GM18519 (cell line): ENCODE measurements at regions not wholly inside any gene's neighbourhood (a gene's known extent, or its start where the extent isn't known, plus 50 kb on each side); places are given as distances from the start of the nearest gene placed in this dataset.
"Not testable (repeated sequence)": the region's sequence is repeated elsewhere in the genome, so short reads cannot be mapped to it uniquely, and the experiment has no call there.

Experiments used
- ATAC-seq: cut with Tn5 transposase; IDR thresholded peaks from one replicate; pipeline ENCODE4 v1.9.1; 2021; ENCODE audit warnings: mild to moderate bottlenecking, moderate library complexity; ENCODE audit not compliant: unreplicated experiment, low FRiP score

DNA sequence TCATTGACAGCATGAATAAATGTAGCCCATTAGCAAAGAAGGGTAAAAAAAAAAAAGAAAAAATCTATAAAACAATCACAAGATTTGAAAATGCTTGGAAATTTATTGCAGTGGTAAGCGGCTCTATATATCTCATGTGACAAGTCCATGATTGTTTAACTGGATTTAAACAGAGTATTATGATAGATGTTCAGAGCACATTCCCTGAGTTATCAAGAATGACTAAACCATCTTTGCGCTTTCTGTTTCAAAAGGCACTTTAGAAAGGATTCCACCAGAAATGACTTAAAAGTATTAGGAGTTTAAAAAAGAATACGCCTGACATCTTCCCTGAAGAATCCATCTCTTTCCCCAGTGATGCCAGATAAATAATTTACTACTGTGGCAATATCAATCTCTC, 409.5 kb upstream of the UBE2E3 start:
- ATAC-seq = no peak

DNA sequence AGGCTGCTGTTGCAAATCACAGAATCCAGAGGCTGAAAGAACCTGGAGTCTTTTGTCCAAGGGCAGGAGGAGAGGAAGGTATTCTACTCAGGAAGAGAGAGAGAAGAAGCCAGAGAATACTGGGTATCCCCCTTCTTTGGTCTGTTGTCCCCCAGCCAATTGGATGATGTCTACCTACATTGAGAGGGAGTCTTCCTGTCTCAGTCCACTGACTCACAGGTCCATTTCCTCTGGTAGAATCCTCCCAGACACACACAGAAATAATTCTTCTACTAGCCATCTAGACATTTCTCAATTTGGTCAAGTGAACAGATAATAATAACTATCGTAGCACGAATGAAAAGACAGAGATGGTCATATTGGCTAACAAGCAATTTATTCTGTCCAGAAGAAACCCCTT, 416.4 kb upstream of the UBE2E3 start:
- ATAC-seq = no peak

DNA sequence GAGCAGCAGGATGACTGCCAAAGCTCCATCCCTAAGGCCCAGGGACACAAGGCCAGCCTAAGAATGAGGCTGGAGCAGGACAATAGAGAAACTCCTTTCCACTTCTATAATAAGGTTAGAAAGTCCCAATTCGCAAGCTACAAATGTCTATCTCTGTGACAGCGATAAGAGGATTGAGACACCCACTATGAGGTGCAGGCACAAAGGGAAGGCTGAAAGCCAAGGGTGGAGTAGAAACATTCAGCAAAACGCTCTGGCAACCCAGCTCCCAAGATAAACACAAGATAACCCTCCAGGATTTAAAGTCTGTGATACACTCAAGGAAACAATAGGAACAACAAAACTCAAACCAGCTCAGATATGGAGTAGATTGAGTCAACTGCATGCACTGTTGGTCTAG, 418.0 kb upstream of the UBE2E3 start:
- no peak for ATAC-seq

DNA sequence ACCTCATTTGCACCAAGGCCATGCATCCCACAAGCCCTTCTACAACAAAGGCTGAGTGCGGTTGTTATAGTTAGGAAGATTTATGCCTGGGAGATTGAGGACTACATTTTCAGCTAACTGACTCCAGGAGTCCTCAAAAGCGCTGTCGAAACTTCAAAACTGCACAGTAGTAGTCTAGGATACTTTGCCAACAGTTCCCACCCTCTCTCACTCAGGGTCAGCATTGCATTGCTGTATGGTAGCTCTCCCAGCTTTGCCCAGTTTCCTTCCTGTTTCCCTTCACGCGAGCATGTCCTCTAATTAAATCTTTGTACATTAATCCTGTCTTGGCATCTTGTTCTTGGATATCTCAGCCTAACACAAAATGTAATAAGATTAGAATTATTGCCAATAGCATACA, 420.6 kb upstream of the UBE2E3 start:
- no peak for ATAC-seq

DNA sequence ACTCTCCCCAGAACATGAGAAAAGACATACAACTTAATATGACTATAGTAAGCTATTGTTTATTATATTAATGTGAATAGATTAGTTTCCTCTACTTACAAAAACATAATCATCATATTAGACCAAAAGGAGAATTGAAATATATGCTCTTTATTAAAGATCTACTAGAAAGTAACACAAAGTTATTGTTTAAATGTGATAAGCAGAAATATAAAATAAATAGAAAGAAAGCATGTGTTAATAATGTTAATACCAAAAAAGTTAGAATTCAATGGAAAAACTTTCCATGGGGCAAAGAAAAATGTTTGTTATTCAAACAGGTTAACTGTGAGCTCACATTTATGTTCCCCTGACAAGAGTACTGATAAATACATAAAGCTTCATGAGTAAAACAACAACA, 421.4 kb upstream of the UBE2E3 start:
- ATAC-seq = no peak

DNA sequence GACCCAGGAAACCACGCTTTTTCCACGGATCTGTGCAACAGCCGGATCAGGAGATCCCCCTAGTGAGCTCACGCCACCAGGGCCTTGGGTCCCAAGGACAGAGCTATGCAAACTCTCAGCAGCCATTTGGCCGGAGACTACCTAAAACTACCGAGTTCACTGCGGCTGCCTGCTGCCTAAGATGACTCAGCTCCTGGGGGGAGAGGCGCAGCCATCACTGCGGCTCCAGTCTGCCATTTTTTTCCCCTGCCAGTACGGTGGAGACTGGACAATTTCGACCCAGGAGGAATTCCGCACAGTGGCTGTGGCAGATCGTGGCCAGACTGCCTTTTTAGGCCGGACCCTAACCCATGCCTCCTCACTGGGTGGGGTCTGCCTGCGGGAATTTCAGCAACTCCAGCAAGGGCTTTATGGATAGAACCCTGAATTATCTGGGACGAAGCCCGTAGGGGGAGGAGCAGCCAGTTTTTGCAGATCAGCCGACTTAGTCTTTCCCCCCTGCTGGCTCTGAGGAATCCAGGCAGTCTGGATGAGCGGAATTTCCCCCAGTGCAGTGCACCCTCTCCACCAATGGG, 424.9 kb upstream of the UBE2E3 start:
- no peak for ATAC-seq

DNA sequence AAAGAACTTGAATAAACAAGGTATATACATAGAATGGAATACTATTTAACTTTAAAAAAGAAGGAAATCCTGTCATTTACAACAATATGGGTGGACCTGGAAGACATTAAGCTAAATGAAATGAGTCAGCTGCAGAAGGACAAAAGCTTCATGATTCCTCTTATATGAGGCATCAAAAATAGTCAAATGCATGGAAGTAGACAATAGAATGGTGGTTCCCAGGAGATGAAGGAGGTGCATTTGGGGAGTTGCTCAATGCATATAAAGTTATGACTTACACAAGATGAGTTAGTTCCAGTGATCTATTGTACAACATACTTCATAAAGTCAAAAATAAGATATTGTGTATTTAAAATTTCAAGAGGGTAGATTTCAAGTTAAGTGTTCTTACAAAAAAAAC, 426.1 kb upstream of the UBE2E3 start:
- no peak for ATAC-seq

DNA sequence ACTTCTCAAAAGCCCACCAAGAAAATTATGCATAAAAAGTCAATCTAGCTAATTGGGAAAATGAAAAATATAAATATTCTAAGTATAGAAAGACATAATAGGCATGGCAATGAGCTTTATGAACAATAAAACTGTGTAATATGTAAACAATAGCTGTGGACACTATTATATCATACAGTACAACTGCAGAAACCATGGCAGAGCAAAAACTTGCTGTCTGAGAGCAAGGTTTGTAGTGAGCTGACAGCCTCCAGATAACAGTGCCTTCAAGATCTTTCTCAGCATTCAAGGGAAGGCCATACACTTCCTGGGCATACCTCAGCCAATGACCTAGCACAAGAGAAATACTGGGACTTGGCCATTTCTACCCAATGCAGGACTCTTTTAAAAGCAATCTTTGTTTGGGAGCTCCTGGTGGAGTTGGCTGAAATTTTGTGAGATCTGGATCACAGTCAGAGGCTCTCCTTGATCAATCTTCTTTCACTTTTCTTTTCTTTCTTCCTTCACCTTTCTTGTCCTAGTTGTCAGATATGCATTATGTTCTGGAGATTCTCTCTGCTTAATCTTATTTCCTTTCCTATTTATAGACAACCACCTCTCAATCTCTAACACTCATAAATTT, 427.2 kb upstream of the UBE2E3 start:
- no peak for ATAC-seq

DNA sequence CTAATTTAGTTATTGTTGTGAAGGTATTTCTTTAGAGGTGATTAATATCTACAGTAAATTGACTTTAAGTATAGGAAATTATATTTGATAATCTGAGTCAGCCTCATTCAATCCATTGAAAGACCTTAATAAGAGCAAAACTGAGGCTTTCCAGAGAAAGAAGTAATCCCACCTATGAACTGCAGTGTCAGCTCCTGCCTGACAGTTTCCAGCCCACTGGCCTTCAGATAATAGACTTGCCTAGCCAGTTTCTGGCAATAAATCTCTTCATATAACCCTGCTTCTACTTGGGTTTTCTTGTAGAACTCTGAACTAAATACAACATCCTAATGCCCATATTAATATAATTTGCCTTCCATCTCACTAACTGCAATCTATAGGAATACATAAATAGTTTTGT, 437.9 kb upstream of the UBE2E3 start:
- no peak for ATAC-seq

DNA sequence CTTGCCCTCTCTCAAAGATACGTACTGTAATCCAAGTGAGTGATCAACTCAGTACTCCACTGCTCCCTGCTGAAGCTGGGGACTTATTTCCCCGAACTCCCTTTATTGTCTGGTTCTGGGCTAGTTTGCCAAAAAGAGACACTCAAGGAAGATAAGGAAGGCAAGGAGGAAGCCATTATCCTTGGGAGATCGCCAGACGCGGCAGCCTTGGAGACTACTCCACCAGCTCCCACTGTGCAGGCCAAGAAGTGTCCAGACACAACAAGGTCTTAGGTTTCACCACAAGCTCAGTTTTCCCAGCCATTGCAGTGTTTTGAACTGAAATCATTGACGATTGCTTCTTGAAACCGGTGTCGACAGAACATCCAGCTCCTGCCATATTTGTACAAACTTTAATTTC, 439.6 kb upstream of the UBE2E3 start:
- no peak for ATAC-seq

DNA sequence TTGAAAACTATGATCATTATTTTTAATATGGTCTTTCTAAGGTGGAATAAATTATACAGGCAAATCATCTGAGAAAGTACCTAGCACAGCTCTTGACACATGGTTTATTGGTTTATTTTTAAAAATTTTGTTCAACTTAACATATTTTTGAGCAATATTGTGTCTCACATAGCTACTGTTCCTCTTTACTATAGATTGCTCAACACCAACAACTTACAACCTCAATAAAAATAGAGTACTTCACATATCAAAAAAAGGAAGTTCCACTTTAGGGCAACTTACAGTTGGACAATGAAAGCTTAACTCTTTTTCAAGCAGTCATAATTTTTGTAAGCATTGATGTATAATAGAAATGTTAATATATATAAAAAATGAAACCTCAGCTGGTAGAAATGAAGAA, 440.9 kb upstream of the UBE2E3 start:
- ATAC-seq = no peak

DNA sequence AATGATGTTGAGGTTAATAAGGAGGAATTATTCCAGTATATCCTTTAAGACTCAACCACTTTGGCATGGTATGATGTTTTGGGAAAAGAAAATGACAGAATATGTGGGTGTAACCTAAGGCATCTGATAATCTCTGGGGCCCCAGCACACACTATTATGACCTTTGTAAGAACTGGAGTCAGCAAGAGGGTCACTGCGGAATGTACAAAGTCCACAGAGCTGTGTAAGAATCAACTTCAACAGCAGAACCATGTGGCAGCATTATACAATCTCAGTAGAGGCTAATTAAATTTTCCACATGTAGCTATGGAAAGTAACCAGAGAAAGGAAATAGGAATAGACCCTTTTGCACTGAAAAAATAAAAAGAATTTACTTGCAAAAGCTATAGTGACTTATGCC, 445.1 kb upstream of the UBE2E3 start:
- ATAC-seq = no peak

DNA sequence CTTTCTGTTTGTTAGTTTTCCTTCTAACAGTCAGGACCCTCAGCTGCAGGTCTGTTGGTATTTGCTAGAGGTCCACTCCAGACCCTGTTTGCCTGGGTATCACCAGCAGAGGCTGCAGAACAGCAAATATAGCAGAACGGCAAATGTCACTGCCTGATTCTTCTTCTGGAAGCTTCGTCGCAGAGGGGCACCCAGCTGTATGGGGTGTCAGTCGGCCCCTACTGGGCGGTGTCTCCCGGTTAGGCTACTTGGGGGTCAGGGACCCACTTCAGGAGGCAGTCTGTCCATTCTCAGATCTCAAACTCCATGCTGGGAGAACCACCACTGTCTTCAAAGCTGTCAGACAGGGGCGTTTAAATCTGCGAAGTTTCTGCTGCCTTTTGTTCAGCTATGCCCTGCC, 448.6 kb upstream of the UBE2E3 start:
- not testable (repeated sequence) for ATAC-seq

DNA sequence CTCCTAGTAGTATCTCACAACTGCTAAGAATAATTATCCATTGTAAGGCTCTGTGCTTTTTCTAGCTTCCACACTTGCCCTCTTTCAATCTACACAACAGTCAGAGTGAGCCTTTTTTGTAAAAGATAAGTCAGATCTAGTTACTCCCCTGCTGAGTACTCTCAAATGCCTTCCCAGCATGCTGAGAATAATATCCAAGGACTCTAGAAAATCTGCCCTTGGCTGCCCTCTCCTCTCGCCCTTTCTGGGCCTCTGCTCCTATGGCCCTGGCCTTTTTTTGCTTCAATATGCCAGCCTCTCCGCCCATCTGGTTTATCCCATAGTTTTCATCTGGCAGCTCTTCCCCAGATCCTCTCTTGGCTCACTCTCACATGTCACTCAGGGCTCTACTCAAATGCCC, 455.9 kb upstream of the UBE2E3 start:
- no peak for ATAC-seq

DNA sequence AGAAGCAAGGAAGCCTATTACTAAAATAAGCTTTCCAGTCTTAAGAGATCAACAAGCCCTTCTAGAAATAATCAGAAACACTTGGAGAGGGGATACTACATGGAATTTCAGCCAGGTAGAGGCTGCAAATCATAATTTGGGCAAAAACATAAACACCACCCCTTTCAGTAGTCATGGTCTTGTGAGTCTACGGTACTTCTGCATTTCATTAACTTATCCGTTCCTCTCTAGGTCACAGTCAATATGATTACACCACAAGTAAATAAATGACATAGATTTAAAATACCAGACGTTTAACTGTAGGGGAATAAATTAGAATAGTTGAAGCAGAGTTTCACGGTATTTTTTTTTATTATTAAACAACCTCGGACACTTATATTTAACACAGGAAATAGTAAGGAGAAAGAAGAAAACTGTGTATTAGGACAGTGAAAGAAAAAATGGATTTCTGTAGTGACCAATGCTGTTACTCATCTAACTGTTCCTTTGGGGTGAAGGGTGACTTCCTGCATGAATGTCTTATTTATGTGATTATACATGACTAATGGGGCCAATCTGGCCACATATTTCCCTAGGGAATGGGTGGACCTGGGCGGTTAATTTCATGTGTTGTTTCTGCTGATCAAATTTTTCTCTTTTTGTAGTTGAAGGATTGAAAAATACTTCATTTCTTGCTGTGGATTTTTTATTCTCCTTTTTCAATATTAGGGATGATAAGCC, 456.6 kb upstream of the UBE2E3 start:
- ATAC-seq = no peak

DNA sequence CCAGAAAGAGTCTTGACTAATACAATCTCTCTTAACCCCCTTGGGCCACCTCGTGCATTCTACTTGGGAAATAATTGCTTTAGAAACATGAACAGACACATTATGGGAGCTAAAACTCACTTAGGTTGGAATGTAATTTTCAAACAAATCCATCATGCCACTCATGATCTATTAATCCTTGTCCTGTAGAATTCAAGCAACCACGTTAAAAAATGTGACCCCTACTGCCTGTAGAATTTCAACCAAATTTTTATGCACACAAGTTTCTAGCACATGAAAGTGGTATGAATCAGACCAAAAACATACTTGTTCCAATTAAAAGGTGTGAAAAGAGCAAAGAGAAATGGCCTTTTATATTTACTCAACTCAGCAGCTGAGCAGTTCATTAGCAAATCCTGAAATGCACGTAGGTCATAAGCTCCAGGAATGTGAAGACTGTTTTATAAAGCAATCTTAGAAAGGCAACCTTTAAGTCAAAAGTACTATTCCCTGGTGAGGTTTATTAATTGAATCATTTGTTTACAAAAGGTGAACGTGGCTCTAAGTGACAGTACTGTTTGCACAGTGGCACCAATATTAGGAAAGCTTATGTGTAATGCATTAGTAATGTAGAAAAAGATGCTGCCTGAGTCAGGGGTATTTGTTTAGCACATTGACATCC, 459.4 kb upstream of the UBE2E3 start:
- ATAC-seq = no peak

DNA sequence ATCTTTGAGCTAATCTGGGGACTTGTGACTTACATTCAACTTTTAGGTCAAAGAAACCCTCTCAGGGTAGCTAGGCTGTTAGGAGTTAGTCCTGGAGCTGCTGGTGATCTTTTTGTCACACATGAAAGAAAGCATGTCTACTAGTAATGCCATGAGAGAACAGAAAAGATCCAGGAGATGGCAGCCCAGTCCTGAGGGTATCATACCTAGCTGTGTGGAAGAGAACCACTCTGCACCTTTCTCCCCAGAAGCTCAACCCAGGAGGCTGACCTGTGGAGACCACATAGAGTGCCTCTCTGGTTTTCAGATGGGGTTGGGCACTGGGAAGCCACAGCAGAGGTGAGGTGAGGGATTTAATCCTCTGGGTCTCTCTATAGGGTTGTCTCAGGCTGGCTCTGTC, 460.2 kb upstream of the UBE2E3 start:
- no peak for ATAC-seq

DNA sequence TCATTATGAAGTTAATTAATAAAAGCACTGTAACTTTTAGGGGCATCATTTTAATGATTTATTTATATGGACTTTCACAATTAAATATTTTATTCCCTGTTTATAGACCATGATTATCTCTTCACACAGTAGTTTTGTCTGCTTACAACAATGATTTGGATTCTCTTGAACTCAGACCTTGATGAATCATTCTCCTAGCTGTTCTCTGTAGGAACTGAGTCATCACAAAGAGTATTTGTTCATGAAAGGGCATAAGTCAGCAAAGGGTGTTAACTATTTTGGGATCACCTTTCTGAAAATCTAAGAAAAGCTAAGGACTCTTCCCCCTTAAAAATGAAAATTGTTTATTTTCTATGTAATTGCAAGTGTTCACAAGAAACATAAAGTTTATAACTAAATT, 461.1 kb upstream of the UBE2E3 start:
- ATAC-seq = no peak

DNA sequence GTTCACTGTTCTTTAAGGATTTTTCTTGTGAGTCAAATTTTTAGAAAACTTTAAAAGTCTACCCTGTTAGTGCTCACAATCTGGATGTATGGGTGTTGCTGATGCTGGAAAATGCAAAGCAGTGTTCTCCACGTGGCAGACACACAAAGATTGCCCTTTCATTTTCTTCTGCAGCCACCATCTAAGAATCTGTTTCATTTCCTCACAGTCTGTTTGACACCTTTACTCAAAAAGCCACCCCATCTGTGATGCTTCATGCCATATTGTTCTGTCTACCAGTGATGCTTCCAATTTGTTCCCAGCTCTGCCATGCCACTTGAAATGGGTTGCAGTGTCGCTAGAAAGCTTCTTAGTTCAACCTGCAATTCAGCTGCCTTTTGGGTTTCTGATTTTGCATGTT, 464.2 kb upstream of the UBE2E3 start:
- ATAC-seq = no peak

DNA sequence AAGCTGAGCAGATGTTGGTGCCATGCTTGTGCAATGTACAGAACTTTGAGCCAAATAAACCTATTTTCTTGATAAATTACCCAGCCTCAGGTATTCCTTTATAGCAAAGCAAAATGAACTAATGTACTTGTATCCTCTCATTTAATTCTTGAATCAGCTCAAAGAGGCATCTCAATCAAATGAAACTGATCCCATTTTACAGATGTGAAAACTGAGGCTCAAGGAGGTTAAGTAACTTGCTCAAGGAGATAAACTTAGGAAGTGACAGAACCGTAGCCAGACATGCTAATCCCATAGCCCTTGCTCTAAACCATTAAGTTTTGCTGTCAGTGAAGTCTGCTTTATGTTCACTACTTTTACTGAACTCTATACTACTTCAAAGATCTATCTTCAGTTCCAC, 467.0 kb upstream of the UBE2E3 start:
- ATAC-seq = no peak

DNA sequence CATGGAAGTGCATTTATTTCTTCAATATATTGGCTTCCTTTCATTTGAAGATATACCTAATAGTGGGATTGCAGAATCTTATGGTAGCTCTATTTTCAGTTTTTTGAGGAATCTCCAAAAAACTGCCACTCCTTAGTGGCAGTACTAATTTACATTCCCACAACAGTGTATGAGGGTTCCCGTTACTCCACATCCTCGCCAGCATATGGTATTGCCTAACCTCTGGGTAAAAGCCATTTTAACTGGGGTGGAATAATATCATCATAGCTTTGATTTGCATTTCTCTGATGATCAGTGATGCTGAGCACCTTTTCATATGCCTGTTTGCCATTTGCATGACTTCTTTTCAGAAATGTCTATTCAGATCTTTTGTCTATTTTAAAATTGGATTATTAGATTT, 471.9 kb upstream of the UBE2E3 start:
- ATAC-seq = no peak

DNA sequence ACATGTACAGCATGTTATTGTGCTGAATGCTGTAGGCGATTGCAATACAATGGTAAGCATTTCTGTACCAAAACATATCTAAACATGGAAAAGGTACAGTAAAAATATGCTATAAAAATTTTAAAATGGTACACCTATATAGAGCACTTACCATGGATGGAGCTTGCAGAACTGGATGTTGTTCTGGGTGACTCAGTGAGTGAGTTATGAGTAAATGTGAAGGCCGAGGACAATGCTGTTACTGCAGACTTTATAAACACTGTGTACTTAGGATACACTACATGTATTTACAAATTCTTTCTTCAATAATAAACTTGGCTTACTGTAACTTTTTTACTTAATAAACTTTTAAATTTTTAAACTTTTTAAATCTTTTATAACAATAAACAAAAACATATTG, 473.4 kb upstream of the UBE2E3 start:
- no peak for ATAC-seq
